Activated CD4-positive, alpha-beta memory T cell treated with anti-CD3 and anti-CD28 coated beads for 36 hours (primary cell): ENCODE measurements at regions not wholly inside any gene's neighbourhood (a gene's known extent, or its start where the extent isn't known, plus 50 kb on each side); places are given as distances from the start of the nearest gene placed in this dataset.
"Not testable (repeated sequence)": the region's sequence is repeated elsewhere in the genome, so short reads cannot be mapped to it uniquely, and the experiment has no call there.

Experiments used
- CTCF ChIA-PET: fragments of 350-600 bp; sonication (Branson Sonifier 250); formaldehyde crosslinking; loops from one replicate; lab custom pipeline; 2021; ENCODE audit warnings: antibody characterized with exemption, inconsistent platforms; lab: Charles Lee
- POLR2A ChIA-PET: fragments of 350-600 bp; sonication (Branson Sonifier 250); formaldehyde crosslinking; loops from one replicate; lab custom pipeline; 2021; ENCODE audit warnings: antibody characterized with exemption; lab: Charles Lee
- DNase-seq: peaks from one replicate; pipeline ENCODE4 v3.0.0-alpha.2; 2020
- H3K27ac Mint-ChIP-seq: one replicate; pipeline ENCODE4 v1.8.0; 2021; ENCODE audit warnings: mixed read lengths
- H3K27me3 Mint-ChIP-seq: one replicate; pipeline ENCODE4 v1.8.0; 2021; ENCODE audit warnings: mixed read lengths
- H3K36me3 Mint-ChIP-seq: one replicate; pipeline ENCODE4 v1.8.0; 2021; ENCODE audit warnings: mixed read lengths
- H3K4me1 Mint-ChIP-seq: one replicate; pipeline ENCODE4 v1.8.0; 2021; ENCODE audit warnings: low read depth, mixed read lengths
- H3K4me3 Mint-ChIP-seq: one replicate; pipeline ENCODE4 v1.8.0; 2021; ENCODE audit warnings: mild to moderate bottlenecking, mixed read lengths
- H3K9me3 Mint-ChIP-seq: one replicate; pipeline ENCODE4 v1.8.0; 2021; ENCODE audit warnings: mixed read lengths
- intact Hi-C: fragments of 100-400 bp; cut with micrococcal nuclease; formaldehyde crosslinking; loops from one replicate; pipeline ENCODE4 v1.15.1; 2023

- no peak overlapping the region for H3K27ac Mint-ChIP-seq
- no peaks in the 10 kb centered on the region for H3K4me1 Mint-ChIP-seq
- peaks cover 10% of the 10 kb centered on the region for H3K9me3 Mint-ChIP-seq
- H3K4me3 Mint-ChIP-seq: no peak overlapping the region
- H3K27me3 Mint-ChIP-seq: no peaks in the 10 kb centered on the region
- intact Hi-C loops: no loop called here
- ChIA-PET CTCF (no interaction called here), POLR2A (no interaction called here)
- DNase-seq: no peak
- H3K36me3 Mint-ChIP-seq: no peaks in the 10 kb centered on the region
Measured at GRCh38 chr3:161673866-161674265, 177.3 kb downstream of the OTOL1 start.

DNA sequence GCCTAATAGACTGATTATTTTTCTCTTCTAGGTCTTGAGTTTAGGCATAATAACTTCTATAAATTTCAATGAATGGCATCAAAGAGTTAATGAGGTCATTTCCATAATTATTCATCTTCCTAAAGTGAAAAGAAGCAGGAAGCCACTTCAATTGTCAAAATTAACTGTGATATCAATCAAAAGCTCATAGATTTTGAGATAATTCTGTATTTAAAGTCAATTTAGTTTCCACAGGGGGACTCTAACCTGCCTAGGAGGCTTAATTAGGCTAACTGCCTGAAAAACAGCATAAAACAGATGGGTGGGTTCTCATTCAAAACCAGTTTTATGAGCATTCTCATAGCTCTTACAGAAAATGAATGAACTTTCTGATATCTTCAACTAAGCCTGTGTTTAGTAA lies 177.8 kb downstream of the OTOL1 start:
- H3K4me3 Mint-ChIP-seq: no peak overlapping the region
- H3K27ac Mint-ChIP-seq: no peak overlapping the region
- DNase-seq: no peak
- H3K27me3 Mint-ChIP-seq: no peaks in the 10 kb centered on the region
- CTCF ChIA-PET: no interaction called here
- no peaks in the 10 kb centered on the region for H3K4me1 Mint-ChIP-seq
- no peaks in the 10 kb centered on the region for H3K36me3 Mint-ChIP-seq
- intact Hi-C loops: no loop called here
- H3K9me3 Mint-ChIP-seq: peaks cover 7% of the 10 kb centered on the region
- POLR2A ChIA-PET: no interaction called here

GRCh38 chr3:161681831-161682230 lies 185.2 kb downstream of the OTOL1 start:
- H3K36me3 Mint-ChIP-seq, POLR2A ChIA-PET, H3K27ac Mint-ChIP-seq, CTCF ChIA-PET, H3K4me3 Mint-ChIP-seq, H3K4me1 Mint-ChIP-seq, DNase-seq, H3K27me3 Mint-ChIP-seq, H3K9me3 Mint-ChIP-seq, intact Hi-C loops: not testable (repeated sequence)

DNA sequence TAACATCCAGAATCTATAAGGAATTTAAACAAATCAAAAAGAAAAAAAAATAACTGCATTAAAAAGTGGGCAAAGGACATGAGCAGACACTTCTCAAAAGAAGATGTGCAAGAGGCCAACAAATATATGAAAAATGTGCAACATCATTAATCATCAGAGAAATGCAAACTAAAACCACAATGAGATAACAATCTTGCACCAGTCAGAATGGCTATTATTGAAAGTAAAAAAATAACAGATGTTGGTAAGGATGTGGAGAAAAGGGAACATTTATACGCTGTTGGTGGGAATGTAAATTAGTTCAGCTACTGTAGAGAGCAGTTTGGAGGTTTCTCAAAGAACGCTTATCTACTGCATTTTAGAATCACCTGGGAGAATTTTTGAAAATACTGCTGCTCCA lies 186.1 kb downstream of the OTOL1 start:
- intact Hi-C loops: no loop called here
- Mint-ChIP-seq H3K4me1 (no peaks in the 10 kb centered on the region), H3K36me3 (no peaks in the 10 kb centered on the region), H3K27ac (no peak overlapping the region), H3K4me3 (no peak overlapping the region), H3K27me3 (no peaks in the 10 kb centered on the region), H3K9me3 (peaks cover 4% of the 10 kb centered on the region)
- CTCF ChIA-PET: no interaction called here
- no peak for DNase-seq
- POLR2A ChIA-PET: no interaction called here

DNA sequence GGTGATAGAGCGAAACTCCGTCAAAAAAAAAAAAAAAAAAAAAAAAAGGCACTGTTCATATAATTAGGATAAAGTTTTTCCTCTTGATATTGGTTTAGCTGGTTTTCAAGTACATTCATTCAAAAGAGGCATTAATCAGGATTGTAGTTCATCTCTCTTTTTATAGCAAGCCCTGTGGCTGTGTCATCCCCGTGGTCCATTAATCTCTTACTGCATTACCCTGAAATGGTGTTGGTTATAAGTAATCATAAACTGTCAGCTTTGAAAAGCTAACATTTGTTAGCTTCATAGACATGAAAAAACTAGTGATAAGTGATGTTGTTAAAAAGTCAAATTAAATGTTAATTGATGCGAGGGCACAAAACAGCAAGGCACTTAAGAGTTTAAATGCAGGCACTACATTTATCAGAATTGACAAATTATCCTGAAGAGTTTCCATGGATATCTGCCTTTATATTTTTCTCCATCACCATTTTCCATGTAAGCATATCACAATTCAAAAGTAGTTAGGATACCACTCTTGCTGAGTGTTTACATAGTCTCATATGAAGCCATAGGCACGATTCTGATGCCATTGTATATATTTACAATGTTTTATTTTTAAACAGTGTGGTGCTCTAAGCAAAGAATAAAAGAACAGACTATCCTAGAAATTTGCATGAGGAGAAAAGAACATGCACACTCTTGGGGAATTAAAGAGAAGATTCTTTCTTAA lies 193.1 kb downstream of the OTOL1 start:
- no peak overlapping the region for H3K27ac Mint-ChIP-seq
- no peaks in the 10 kb centered on the region for H3K9me3 Mint-ChIP-seq
- H3K36me3 Mint-ChIP-seq: no peaks in the 10 kb centered on the region
- H3K4me3 Mint-ChIP-seq: no peak overlapping the region
- intact Hi-C loops: no loop called here
- no peaks in the 10 kb centered on the region for H3K27me3 Mint-ChIP-seq
- CTCF ChIA-PET: no interaction called here
- H3K4me1 Mint-ChIP-seq: no peaks in the 10 kb centered on the region
- POLR2A ChIA-PET: no interaction called here
- no peak for DNase-seq

GRCh38 chr3:161690299-161690620 lies 193.7 kb downstream of the OTOL1 start:
- POLR2A ChIA-PET: no interaction called here
- H3K4me1 Mint-ChIP-seq: no peaks in the 10 kb centered on the region

DNA sequence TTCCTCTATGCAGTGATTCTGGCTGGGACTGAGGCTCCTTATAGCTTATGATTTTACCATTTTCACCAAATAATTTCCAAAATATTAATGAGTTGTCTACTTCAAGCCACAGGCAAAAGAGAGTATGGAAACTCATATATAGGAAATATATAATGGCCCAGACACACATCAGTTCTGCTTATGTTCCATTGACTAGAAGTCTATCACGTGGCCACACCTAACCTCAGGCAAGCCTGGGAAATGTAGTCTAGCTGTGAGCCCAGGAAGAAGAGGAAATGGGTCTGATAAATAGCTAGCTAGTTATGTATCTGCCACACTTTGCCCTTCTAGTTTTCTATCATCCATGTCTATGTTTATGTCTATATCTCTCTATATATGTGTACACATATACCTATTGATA lies 195.1 kb downstream of the OTOL1 start:
- Mint-ChIP-seq H3K9me3 (no peaks in the 10 kb centered on the region), H3K27me3 (no peaks in the 10 kb centered on the region), H3K27ac (no peak overlapping the region), H3K36me3 (no peaks in the 10 kb centered on the region), H3K4me1 (no peaks in the 10 kb centered on the region), H3K4me3 (no peak overlapping the region)
- intact Hi-C loops: no loop called here
- CTCF ChIA-PET: no interaction called here
- no peak for DNase-seq
- POLR2A ChIA-PET: no interaction called here

More at GRCh38 chr3:161690299-161690620, 193.7 kb downstream of the OTOL1 start:
- Mint-ChIP-seq H3K4me3 (no peak overlapping the region), H3K27ac (no peak overlapping the region), H3K27me3 (no peaks in the 10 kb centered on the region), H3K9me3 (no peaks in the 10 kb centered on the region), H3K36me3 (no peaks in the 10 kb centered on the region)
- intact Hi-C loops: no loop called here
- no peak for DNase-seq
- CTCF ChIA-PET: no interaction called here

GRCh38 chr3:161694682-161695564 lies 198.3 kb downstream of the OTOL1 start:
- ChIA-PET CTCF (no interaction called here), POLR2A (no interaction called here)
- no peaks in the 10 kb centered on the region for H3K9me3 Mint-ChIP-seq
- DNase-seq: no peak
- intact Hi-C loops: no loop called here
- H3K4me3 Mint-ChIP-seq: no peak overlapping the region
- no peaks in the 10 kb centered on the region for H3K27me3 Mint-ChIP-seq
- no peaks in the 10 kb centered on the region for H3K4me1 Mint-ChIP-seq
- no peak overlapping the region for H3K27ac Mint-ChIP-seq
- H3K36me3 Mint-ChIP-seq: no peaks in the 10 kb centered on the region

DNA sequence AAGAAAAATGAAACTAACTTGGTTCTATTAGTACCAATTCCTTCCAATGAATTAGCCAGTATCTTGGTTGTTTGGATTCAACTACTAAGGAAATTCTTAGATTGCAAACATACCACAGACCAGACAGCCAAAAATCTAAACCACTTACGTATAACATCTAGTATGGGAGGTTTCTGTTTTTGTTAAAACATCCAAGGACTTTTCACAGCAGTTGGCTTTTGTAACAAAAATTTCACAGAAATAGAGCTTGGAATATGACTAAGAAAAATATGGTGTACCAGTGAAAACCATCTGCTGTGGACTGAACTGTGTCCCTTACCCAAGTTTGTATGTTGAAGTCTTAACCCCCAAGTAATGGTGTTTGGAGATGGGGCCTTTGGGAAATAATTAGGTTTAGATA lies 199.2 kb downstream of the OTOL1 start:
- POLR2A ChIA-PET: no interaction called here
- Mint-ChIP-seq H3K27ac (no peak overlapping the region), H3K9me3 (no peaks in the 10 kb centered on the region), H3K36me3 (no peaks in the 10 kb centered on the region), H3K4me3 (no peak overlapping the region), H3K27me3 (no peaks in the 10 kb centered on the region), H3K4me1 (no peaks in the 10 kb centered on the region)
- CTCF ChIA-PET: no interaction called here
- no peak for DNase-seq
- intact Hi-C loops: no loop called here

DNA sequence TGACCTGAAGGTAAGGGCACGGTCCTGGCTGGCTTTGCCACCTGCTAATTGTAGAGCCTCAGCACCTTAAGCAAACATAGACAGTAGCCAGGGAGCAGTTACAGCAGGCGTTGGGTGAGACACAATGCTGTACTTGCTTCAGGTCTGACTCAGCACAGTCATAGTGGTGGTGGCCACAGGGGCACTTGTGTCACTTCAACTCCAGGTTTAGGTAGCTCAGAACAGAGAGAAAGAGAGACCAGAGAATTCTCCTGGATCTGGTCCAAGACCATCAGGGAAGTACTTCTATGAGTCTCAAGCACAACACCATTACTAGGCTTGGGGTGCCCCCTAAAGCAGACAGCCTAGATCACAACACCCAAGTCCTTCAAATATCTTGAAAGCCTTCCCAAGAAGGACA lies 204.4 kb downstream of the OTOL1 start:
- Mint-ChIP-seq H3K4me3 (no peak overlapping the region), H3K27me3 (no peaks in the 10 kb centered on the region), H3K27ac (no peak overlapping the region), H3K4me1 (no peaks in the 10 kb centered on the region), H3K9me3 (peaks cover 5% of the 10 kb centered on the region), H3K36me3 (no peaks in the 10 kb centered on the region)
- ChIA-PET CTCF (no interaction called here), POLR2A (no interaction called here)
- intact Hi-C loops: no loop called here
- DNase-seq: no peak

DNA sequence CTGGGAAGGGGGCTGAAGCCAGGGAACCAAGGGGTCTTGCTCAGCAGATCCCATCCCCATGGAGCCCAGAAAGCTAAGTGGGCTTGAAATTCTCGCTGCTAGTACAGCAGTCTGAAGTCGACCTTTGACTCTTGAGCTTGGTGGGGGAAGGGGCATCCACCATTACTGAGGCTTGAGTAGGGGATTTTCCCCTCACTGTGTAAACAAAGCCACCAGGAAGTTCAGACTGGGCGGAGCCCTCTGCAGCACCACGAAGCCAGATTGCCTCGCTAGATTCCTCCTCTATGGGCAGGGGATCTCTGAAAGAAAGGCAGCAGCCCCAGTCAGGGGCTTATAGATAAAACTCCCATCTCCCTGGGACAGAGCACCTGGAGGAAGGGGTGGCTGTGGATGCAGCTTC lies 210.6 kb downstream of the OTOL1 start:
- H3K36me3 Mint-ChIP-seq, CTCF ChIA-PET, H3K27ac Mint-ChIP-seq, H3K27me3 Mint-ChIP-seq, H3K4me3 Mint-ChIP-seq, DNase-seq, POLR2A ChIA-PET, intact Hi-C loops, H3K4me1 Mint-ChIP-seq: not testable (repeated sequence)
- peaks cover 12% of the 10 kb centered on the region for H3K9me3 Mint-ChIP-seq

DNA sequence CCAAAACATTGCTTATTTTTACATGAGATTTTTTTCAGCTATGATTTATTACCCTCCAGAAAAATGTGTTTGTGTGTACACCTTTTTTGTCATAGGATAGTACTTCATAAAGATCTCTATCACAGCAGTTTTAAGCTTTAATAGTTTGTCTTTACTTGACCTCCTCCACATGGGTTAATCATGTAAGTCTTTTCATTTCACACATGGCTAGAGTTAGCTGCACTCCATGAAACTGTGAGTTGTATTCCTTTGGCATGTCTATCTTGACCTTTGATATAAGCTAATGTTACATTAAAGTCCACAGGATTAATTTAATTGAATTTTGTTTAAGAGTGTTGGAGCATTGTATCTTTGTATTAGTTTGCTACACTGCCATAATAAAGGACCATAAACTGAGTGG lies 217.1 kb downstream of the OTOL1 start:
- H3K36me3 Mint-ChIP-seq: no peaks in the 10 kb centered on the region
- intact Hi-C loops: no loop called here

DNA sequence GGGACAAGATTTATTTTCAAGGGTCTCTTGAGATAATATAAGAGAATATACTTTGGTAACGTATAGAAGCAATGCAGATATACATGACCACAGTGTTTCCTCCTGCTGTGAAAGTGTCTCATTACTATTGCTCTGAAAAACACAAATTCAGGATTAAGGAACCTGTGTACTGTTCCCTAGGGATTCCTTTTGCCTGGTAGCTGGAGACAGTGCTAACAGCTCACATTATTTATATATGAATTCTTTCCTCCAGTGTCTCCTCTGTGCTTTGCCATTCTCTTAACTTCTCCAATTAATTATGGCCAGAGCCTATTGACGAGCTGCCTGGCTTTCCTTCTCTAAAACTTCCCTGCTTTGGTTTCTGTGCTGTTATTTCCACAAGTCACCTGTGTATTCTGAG lies 235.4 kb downstream of the OTOL1 start:
- H3K27ac Mint-ChIP-seq: no peak overlapping the region
- H3K4me1 Mint-ChIP-seq: no peaks in the 10 kb centered on the region
- CTCF ChIA-PET: no interaction called here
- no peak overlapping the region for H3K4me3 Mint-ChIP-seq
- no peak for DNase-seq
- H3K27me3 Mint-ChIP-seq: no peaks in the 10 kb centered on the region
- intact Hi-C loops: no loop called here
- no peaks in the 10 kb centered on the region for H3K36me3 Mint-ChIP-seq
- H3K9me3 Mint-ChIP-seq: peaks cover 3% of the 10 kb centered on the region
- POLR2A ChIA-PET: no interaction called here

More for the DNA sequence above, 217.1 kb downstream of the OTOL1 start:
- Mint-ChIP-seq H3K27me3 (no peaks in the 10 kb centered on the region), H3K4me3 (no peak overlapping the region), H3K9me3 (peaks cover 9% of the 10 kb centered on the region), H3K27ac (no peak overlapping the region), H3K4me1 (no peaks in the 10 kb centered on the region)
- no peak for DNase-seq
- POLR2A ChIA-PET: no interaction called here
- CTCF ChIA-PET: no interaction called here
